ENCODE measurements at regions not wholly inside any gene's neighbourhood (a gene's known extent, or its start where the extent isn't known, plus 50 kb on each side); places are given as distances from the start of the nearest gene placed in this dataset.
"Not testable (repeated sequence)": the region's sequence is repeated elsewhere in the genome, so short reads cannot be mapped to it uniquely, and the experiment has no call there.

- DNase-seq = no peak
Measured at GRCh38 chr10:81130014-81130413, 592.3 kb downstream of the SH2D4B start.

- DNase-seq = no peak
Measured at GRCh38 chr10:81135851-81136250, 598.1 kb downstream of the SH2D4B start.

GRCh38 chr10:81136261-81136660, 598.6 kb downstream of the SH2D4B start:
- DNase-seq = no peak

GRCh38 chr10:81145975-81146374, 608.3 kb downstream of the SH2D4B start:
- DNase-seq = no peak

GRCh38 chr10:81146436-81146835, 608.7 kb downstream of the SH2D4B start:
- DNase-seq = no peak

- DNase-seq = no peak
Measured at GRCh38 chr10:81152656-81153055, 615.0 kb downstream of the SH2D4B start.

- no peak for DNase-seq
Measured at GRCh38 chr10:81157681-81158080, 620.0 kb downstream of the SH2D4B start.

GRCh38 chr10:81177651-81178244, 640.0 kb downstream of the SH2D4B start:
- DNase-seq = no peak

- DNase-seq = no peak
Measured at GRCh38 chr10:81179324-81179723, 641.6 kb downstream of the SH2D4B start.

- no peak for DNase-seq
Measured at GRCh38 chr10:81179805-81180452, 642.2 kb downstream of the SH2D4B start.

- no peak for DNase-seq
Measured at GRCh38 chr10:81182296-81182695, 644.6 kb downstream of the SH2D4B start.

- DNase-seq = no peak
Measured at GRCh38 chr10:81192221-81192788, 654.6 kb downstream of the SH2D4B start.

- DNase-seq = no peak
Measured at GRCh38 chr10:81200801-81201200, 663.1 kb downstream of the SH2D4B start.

- DNase-seq = not testable (repeated sequence)
Measured at GRCh38 chr10:81207359-81207758, 667.6 kb upstream of the NRG3 start.

GRCh38 chr10:81213370-81213769, 661.6 kb upstream of the NRG3 start:
- no peak for DNase-seq

- DNase-seq = no peak
Measured at GRCh38 chr10:81215498-81215897, 659.5 kb upstream of the NRG3 start.

- DNase-seq = no peak
Measured at GRCh38 chr10:81216949-81217348, 658.0 kb upstream of the NRG3 start.

GRCh38 chr10:81218307-81218706, 656.7 kb upstream of the NRG3 start:
- no peak for DNase-seq

- no peak for DNase-seq
Measured at GRCh38 chr10:81219758-81220157, 655.2 kb upstream of the NRG3 start.

GRCh38 chr10:81248886-81249285, 626.1 kb upstream of the NRG3 start:
- DNase-seq = no peak

- DNase-seq = no peak
Measured at GRCh38 chr10:81251457-81252115, 623.4 kb upstream of the NRG3 start.

- DNase-seq = not testable (repeated sequence)
Measured at GRCh38 chr10:81264991-81265390, 610.0 kb upstream of the NRG3 start.

- no peak for DNase-seq
Measured at GRCh38 chr10:81270051-81270450, 604.9 kb upstream of the NRG3 start.

Measured in C1 segment of cervical spinal cord (tissue), 14 donors.